A673 (cell line): ENCODE measurements at regions not wholly inside any gene's neighbourhood (a gene's known extent, or its start where the extent isn't known, plus 50 kb on each side); places are given as distances from the start of the nearest gene placed in this dataset.

ENCODE experiments used
- BruUV-seq: library from RNA; stranded (reverse); fragments of 400-500 nt; replicated peaks from 2 replicates; lab custom pipeline; 2021; lab: Mats Ljungman, UMichigan
- CTCF ChIA-PET: fragments of 300-600 bp; sonication (Branson Sonifier 250); formaldehyde crosslinking; loops from one replicate; lab custom pipeline; 2022; ENCODE audit warnings: antibody characterized with exemption; lab: Charles Lee
- POLR2A ChIA-PET: fragments of 300-600 bp; sonication (Branson Sonifier 250); formaldehyde crosslinking; loops from one replicate; lab custom pipeline; 2022; ENCODE audit warnings: antibody characterized with exemption; ENCODE audit not compliant: low non-redundant PET; lab: Charles Lee
- DNase-seq: peaks from one replicate; pipeline ENCODE4 v3.0.0-alpha.2; 2015; ENCODE audit warnings: low spot score
- H3K27ac ChIP-seq: fragments of 200-600 bp; sonication (generic); 2 replicates; pipeline ENCODE4 v1.5.1; 2016; ENCODE audit warnings: mixed run types, low read depth, mild to moderate bottlenecking, mixed read lengths, antibody characterized with exemption, low read length; ENCODE audit not compliant: poor library complexity, severe bottlenecking
- H3K27me3 ChIP-seq: fragments of 200-600 bp; sonication (generic); replicated peaks from 2 replicates; pipeline ENCODE4 v1.6.1; 2017; ENCODE audit warnings: mixed run types, low read depth, mild to moderate bottlenecking, mixed read lengths, antibody characterized with exemption, low read length; ENCODE audit not compliant: insufficient read depth, poor library complexity
- H3K36me3 ChIP-seq: fragments of 200-600 bp; sonication (generic); 2 replicates; pipeline ENCODE4 v1.6.1; 2016; ENCODE audit warnings: mixed run types, mild to moderate bottlenecking, mixed read lengths, antibody characterized with exemption, low read length; ENCODE audit not compliant: insufficient read depth, poor library complexity, severe bottlenecking
- H3K4me1 ChIP-seq: fragments of 200-600 bp; sonication (generic); 2 replicates; pipeline ENCODE4 v1.6.1; 2017; ENCODE audit warnings: mixed run types, mild to moderate bottlenecking, mixed read lengths, antibody characterized with exemption, low read length; ENCODE audit not compliant: insufficient read depth, poor library complexity, severe bottlenecking
- H3K4me3 ChIP-seq: fragments of 200-600 bp; sonication (generic); 2 replicates; pipeline ENCODE4 v1.5.1; 2016; ENCODE audit warnings: low read depth, mixed run types, mild to moderate bottlenecking, mixed read lengths, low read length; ENCODE audit not compliant: poor library complexity, severe bottlenecking
- H3K9me3 ChIP-seq: fragments of 200-600 bp; sonication (generic); 2 replicates; pipeline ENCODE4 v1.6.1; 2016; ENCODE audit warnings: mixed run types, low read depth, mild to moderate bottlenecking, mixed read lengths, antibody characterized with exemption, low read length; ENCODE audit not compliant: poor library complexity, severe bottlenecking
- EZH2 ChIP-seq: fragments of 200-600 bp; sonication (generic); IDR thresholded peaks from 2 replicates; pipeline ENCODE4 v1.6.1; 2017; ENCODE audit warnings: borderline replicate concordance, low read depth, mild to moderate bottlenecking, mixed read lengths, antibody characterized with exemption, low read length; ENCODE audit not compliant: poor library complexity, severe bottlenecking
- intact Hi-C: fragments of 100-400 bp; cut with micrococcal nuclease; formaldehyde crosslinking; loops from one replicate; pipeline ENCODE4 v1.10.0; 2022; ENCODE audit not compliant: unreplicated experiment
- TF ChIP-seq, protein P1 (sequence below): fragments of 300-800, 200-600 bp; sonication (generic); conservative IDR thresholded peaks from 2 replicates; pipeline ENCODE4 v1.5.1; 2017; ENCODE audit warnings: low read depth, mild to moderate bottlenecking, antibody characterized with exemption, low read length, moderate library complexity, mixed read lengths

DNA sequence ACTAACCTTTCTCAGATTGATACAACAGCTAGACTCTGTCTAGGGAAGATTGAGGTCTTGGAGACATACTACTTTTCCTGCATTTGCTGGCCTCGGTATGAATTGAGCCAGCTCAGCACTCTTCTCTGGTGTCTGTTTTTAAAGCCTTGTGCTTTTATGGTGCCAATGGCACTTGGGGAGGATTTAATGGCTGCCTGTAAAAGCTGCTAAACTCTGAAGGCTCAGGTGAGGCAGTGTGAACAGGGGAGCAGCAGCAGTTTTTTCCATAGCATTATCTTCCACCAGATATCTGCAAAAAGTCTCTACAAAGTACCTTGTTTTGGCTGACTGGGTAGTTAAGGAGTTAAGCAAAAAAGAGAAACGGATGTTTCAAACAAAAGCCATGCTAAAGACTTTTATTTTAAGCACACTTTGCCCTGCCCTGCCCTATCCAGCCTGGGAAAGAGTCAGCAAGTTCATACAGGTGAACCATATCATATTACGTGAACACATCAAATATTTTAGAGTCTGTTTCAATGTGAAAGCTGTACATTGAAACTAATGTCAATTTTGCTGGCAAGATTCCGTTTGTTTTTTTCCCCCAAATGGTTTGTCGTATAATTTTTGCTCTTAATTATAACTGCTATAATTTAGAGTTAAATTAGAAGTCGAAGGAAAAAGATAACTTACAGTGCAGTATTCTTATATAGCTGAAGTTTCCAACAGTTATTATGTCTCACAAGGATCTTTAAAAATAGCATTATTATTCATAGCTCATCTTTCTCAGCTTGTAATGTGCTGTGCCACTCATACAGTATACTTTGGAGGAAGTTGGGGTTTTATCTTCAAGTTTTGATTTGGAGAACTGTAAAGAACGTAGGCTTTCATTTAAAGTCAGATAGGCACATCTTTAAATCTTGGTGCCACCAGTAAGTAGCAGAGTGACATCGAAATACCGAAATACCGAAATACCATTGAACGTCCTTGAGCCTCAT is 424.1 kb upstream of the CD180 start:
- H3K27me3 ChIP-seq: no peaks in the 10 kb centered on the region
- H3K9me3 ChIP-seq: no peaks in the 10 kb centered on the region
- no TSS peak for BruUV-seq
- H3K27ac ChIP-seq: no peak overlapping the region
- intact Hi-C loops: no loop called here
- ChIA-PET CTCF (no interaction called here), POLR2A (no interaction called here)
- no peaks in the 10 kb centered on the region for H3K36me3 ChIP-seq
- DNase-seq: no peak
- H3K4me1 ChIP-seq: no peaks in the 10 kb centered on the region
- TF ChIP-seq, protein P1, sequence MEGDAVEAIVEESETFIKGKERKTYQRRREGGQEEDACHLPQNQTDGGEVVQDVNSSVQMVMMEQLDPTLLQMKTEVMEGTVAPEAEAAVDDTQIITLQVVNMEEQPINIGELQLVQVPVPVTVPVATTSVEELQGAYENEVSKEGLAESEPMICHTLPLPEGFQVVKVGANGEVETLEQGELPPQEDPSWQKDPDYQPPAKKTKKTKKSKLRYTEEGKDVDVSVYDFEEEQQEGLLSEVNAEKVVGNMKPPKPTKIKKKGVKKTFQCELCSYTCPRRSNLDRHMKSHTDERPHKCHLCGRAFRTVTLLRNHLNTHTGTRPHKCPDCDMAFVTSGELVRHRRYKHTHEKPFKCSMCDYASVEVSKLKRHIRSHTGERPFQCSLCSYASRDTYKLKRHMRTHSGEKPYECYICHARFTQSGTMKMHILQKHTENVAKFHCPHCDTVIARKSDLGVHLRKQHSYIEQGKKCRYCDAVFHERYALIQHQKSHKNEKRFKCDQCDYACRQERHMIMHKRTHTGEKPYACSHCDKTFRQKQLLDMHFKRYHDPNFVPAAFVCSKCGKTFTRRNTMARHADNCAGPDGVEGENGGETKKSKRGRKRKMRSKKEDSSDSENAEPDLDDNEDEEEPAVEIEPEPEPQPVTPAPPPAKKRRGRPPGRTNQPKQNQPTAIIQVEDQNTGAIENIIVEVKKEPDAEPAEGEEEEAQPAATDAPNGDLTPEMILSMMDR: no peak
- no peak for TF ChIP-seq EZH2
- H3K4me3 ChIP-seq: no peak overlapping the region

DNA sequence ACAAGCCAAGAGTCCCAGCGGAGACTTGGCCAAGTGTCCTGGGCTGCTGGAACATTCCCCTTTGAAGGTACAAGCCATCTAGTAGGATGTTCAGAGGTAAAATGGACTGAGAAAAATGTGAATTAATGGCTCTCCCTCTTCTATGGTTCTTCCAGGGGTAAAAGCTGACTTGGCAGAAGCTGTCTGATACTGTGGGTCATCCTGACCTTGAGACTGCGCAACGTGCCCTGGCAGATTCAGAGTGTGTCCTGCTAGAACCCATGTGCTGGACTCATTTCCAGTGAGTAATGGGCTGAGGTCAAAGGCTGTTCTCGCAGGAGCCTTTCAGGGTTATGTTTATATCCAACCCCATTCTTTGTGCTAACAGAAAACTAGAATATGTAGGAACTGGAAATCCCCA is 423.0 kb upstream of the CD180 start:
- CTCF ChIA-PET: no interaction called here
- no peaks in the 10 kb centered on the region for H3K36me3 ChIP-seq
- no peak overlapping the region for H3K4me3 ChIP-seq
- DNase-seq: no peak
- no peaks in the 10 kb centered on the region for H3K27me3 ChIP-seq
- POLR2A ChIA-PET: no interaction called here
- H3K27ac ChIP-seq: no peak overlapping the region
- no TSS peak for BruUV-seq
- no peaks in the 10 kb centered on the region for H3K4me1 ChIP-seq
- TF ChIP-seq EZH2: no peak
- intact Hi-C loops: no loop called here
- no peaks in the 10 kb centered on the region for H3K9me3 ChIP-seq

DNA sequence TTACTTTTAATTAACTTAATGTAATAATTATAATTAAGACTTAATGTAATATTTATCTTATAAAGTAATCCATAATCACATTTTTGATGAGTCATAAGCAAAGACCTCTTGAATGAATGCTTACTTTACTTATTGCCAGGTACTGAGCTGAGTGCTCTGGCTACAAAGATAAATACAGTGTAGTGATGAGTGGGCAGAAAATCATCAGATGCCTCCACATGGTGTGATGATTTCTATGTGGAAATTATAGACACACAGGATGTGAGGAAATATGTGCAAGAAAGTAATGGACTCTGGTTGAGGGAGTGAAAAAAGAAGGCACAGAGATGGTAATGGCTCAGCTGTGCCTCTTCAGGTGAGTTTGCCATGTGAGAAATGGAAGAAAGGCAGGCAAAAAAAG is 422.6 kb upstream of the CD180 start:
- POLR2A ChIA-PET: no interaction called here
- CTCF ChIA-PET: no interaction called here
- intact Hi-C loops: no loop called here

More for the DNA sequence above, 422.6 kb upstream of the CD180 start:
- no peak overlapping the region for H3K27ac ChIP-seq
- no peaks in the 10 kb centered on the region for H3K36me3 ChIP-seq
- H3K9me3 ChIP-seq: no peaks in the 10 kb centered on the region
- H3K27me3 ChIP-seq: no peaks in the 10 kb centered on the region
- no peak for TF ChIP-seq EZH2
- TF ChIP-seq, protein P1: no peak
- H3K4me3 ChIP-seq: no peak overlapping the region
- no peaks in the 10 kb centered on the region for H3K4me1 ChIP-seq
- no TSS peak for BruUV-seq
- no peak for DNase-seq
